GM20431 (cell line): ENCODE measurements at regions not wholly inside any gene's neighbourhood (a gene's known extent, or its start where the extent isn't known, plus 50 kb on each side); places are given as distances from the start of the nearest gene placed in this dataset.

Source experiments
- in situ Hi-C: fragments of 300-500 bp; cut with MseI, MboI; formaldehyde crosslinking; loops from one replicate; pipeline ENCODE4 v1.15.0; 2020; ENCODE audit warnings: low sequenced_read_pairs; ENCODE audit not compliant: unreplicated experiment

- in situ Hi-C loops, result no loop called here
Observed at GRCh38 chr5:68405784-68406743, 190.5 kb downstream of the PIK3R1 start.

DNA sequence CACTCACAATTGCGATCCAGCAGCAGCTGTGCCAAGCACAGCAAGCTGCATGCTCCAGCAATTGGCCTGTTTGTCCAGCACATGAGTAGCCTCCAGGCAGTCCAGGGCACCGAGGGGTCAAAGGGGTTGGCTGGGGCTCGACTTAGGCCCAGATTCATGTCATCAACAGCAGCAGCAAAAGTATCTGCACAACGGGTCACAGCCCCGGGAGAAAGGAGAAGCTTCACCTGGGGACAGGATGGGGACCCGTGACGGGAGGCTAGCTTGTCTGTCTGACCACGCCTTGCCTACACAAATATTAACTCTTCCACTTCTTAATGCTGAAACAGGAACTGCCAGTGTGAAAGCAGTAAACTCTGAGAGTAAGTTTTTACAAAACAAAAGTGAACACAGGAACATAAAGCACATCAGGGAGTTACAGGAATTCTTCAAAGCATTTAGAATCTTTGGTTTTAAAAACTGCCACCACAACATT lies 191.2 kb downstream of the PIK3R1 start:
- in situ Hi-C loops, result no loop called here

DNA sequence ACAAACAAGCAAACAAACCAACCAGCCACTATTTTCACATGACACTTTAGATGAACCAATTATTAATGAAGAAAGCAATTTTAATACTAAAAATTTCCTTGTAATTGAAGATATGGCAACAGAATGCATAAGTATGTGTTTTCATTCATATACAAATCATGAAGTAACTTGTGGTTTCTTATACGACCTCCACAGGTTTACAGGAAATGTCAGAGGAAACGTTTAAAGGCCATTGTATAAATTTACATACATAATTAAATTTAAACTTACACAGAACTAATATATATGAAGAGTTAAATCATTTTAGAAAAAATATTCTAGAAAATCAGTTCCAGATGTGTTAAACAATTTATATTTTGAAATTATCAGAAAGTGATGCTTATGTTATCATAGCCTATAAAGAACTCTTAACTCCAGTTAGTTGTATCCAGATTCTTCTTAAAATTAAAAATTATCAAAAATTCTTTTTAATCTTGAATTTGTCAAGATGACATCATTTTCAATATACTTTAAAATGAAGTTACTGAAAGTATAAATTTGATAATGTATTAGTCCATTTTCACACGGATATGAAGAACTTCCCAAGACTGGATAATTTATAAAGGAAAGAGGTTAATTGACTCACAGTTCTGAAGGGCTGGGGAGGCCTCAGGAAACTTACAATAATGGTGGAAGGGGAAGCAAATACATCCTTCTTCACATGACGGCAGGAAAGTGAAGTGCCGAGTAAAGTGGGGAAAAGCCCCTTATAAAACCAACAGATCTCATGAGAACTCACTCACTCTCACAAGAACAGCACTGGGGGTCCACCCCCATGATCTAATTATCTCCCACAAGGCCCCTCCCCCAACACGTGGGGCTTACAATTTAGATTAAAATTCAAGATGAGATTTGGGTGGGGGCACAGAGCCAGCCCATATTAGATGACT lies 192.0 kb downstream of the PIK3R1 start:
- in situ Hi-C loops, result no loop called here

DNA sequence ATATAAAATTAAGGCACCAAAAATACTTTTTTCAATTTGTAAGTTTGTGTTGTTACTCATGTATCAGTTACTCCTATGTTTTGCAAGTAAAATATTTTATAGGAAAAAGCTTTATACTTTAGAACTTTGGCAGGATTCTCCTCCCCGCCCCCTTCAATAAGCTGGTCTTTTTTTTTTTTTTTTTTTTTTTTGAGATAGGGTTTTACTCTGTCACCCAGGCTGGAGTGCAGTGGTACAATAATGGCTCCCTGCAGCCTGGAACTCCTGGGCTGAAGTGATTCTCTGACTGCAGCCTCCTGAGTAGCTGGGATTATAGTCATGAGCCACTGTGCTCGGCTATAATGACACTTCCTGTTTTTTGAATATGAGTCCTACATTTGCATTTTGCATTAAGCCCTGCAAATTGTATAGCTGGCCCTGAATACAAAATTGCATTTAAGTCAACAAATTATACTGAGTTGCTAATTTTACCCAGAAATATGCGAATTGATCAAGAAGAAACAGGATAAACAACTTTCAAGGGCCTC lies 192.9 kb downstream of the PIK3R1 start:
- in situ Hi-C loops, result no loop called here

DNA sequence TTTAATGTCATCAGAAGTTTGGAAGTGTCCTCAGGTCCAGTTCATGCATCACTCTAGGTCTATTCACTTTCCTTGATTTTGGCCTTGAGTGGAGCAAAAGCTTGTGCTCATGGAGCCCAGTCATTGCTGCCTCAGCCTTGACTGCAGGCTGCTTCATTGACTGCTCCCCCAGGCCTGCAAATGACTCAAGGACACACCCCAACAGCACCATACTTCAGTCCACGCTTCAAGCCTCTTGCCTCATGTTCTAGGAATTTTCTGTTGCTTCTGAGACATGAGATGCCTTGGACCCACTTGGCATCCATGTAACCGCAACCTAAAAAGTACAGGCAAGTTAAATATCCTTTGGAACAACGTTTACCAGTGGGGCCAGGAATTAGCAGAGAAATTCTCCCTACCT lies 193.7 kb downstream of the PIK3R1 start:
- in situ Hi-C loops, result no loop called here

DNA sequence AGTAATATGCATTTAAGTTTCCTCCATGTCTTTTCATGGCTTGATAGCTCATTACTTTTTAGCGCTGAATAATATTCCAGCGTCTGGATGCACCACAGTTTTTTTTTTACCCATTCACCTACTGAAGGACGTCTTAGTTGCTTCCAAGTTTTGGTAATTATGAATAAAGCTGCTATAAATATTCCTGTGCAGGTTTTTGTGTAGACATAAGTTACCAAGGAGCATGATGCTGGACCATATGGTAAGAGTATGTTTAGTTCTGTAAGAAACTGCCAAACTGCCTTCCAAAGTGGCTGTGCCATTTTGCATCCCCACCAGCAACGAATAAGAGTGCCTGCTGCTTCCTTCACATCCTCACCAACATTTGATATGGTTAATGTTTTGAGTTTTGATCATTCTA lies 195.6 kb downstream of the PIK3R1 start:
- in situ Hi-C loops, result no loop called here

DNA sequence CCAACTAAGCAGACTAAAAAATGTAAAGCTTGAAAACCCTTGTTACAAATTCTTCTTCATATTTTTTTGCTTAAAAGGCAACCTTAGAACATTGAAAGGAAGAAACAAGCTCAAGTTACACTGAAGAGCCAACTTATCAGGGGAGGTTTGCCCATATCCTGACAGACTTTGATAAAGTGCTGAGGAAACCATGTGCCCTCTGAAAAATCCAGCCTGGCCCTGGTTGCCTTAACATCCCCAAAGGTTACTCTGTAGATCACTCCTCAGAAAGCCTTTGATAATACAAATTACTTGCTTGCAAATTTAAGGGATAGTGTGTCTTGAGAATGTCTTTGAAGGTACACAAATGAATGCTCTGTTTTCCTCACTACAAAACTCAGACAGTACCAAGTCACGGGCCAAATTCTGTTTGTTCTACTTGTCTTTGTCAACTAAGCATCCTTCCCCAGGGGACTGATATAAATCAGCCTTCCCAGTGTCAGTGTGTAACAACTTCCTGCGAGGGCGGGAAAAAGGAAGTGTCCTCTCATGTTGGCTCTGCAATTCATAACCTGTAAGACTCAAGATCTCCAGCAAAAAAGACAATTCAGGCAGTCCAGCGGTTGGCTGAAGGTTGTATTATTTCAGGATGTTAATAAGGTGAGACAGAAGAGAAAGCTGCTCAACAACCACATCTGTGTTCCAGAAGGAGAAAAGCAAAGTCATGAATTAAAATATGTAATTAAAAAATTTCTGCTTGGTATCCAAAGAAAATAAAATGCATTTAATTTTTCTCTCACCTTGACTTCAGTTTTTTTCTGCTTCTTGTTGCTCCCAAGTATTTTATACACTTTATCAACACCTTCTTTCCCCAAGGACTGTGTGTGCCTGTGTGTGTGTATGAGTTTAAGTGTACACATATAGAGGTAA lies 199.9 kb downstream of the PIK3R1 start:
- in situ Hi-C loops, result no loop called here

DNA sequence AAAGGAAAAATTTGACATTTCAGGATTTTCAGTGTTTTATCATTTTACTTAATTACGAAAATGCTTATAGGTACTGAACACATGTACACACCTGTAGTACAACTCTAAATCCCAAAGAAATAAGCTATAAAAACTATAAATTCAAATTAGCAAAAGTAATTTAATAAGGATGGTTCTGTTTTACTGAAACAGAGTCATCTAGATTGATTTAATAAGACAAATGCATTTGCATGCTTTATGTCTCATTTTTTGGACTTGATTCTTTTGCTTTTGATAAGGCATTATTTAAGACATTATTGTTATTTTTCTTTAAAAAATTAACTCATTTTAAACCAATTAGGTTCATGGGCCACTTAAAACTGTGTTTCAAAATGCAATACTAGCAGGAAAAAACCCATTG lies 201.2 kb downstream of the PIK3R1 start:
- in situ Hi-C loops, result no loop called here

GRCh38 chr5:68418201-68418600 lies 202.6 kb downstream of the PIK3R1 start:
- in situ Hi-C loops, result no loop called here

DNA sequence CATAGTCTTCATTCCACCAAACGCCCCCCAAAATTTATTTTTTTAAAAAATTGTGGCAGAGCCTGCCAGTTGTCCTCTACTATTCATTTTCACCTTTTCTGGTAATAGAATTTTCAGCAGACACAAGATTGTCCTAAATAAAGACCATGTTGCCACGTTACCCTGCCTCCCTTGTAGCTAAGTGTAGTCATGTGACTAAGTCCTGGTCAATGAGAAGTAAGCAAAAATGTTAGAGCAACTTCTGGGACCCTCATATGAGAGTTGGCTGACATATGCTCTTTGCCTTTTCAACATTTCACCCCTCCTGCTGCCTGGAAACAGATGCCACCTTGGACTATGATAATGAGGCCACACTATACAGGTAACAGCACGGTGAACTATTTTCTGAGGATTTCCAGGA lies 203.1 kb downstream of the PIK3R1 start:
- in situ Hi-C loops, result no loop called here

- in situ Hi-C loops, result no loop called here
Observed at GRCh38 chr5:68419081-68419636, 203.6 kb downstream of the PIK3R1 start.

DNA sequence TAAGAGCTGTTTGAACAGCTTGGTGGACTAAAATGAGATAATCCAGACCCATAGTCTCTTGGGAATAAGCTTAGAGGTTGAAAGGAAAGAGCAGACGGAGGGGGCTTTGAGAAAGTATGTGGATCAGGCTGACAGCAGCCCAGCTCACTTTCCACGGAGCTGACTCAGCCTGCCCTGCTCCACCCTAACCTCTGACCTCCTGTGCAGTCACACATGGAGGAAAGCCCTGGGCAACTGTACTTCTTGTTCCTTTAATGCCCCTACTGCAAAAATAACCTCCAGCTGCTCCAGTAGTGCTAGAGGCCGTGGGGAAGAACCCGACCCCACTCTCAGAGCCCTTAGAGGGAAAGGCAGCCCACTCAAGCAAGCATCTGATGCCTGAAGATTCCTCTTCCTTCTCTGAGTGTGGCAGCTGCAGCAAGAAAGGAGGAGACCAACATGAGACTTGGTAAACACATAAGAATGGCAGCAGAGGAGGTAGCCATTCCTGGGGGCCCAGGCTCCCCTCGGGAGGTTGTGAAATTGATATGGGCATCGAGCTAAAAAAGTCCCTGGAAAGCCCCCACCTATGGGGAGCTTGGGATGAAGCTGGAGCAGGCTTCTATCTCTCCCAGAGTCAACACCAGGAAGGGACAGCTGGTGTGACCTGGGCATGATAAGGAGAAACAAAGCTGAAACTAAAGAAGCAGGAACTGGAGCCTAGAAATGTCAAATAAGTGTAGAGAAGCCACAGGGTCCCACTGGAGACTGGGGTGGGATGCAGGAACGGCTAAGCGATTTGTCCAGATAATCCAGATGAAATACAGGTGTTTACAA lies 204.3 kb downstream of the PIK3R1 start:
- in situ Hi-C loops, result no loop called here

DNA sequence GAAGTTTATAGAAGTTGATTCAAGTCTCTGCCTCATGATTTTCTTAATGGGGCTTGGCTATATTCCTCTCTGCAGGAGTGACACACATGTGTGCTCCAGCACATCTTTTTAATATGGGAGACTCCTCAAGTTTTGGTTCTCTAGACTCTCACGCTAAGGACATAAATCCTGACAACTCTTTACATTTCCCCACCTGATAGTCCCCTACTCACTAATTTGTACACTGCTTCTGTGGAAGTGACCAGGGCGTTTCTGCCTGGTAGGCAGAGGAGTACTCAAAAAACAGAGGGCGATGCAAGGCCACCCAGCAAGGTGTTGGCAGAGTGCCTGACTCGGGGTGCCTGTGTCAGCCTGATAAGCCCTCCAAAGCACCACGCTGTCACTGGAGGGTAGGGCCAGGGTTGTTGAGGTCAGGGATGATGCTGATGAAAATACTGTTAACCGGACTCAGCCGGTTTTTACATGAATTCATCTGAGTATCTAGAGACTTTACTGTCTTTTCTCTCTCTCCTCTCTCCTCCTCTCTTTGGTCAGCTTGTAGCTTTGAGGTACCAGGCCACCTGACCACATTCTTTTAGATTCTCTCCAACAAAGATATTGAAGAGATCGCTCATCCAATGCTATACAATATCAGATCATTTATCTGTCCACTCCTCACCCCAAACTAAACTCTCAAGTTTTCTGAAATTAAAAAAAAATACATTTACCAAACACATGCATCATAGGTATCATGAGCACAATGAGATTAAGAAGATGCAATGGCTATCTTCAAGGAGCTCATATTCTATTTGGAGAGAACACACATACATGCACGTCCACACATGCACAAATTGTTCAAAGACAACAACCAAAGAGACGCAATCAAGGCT lies 205.2 kb downstream of the PIK3R1 start:
- in situ Hi-C loops, result no loop called here

DNA sequence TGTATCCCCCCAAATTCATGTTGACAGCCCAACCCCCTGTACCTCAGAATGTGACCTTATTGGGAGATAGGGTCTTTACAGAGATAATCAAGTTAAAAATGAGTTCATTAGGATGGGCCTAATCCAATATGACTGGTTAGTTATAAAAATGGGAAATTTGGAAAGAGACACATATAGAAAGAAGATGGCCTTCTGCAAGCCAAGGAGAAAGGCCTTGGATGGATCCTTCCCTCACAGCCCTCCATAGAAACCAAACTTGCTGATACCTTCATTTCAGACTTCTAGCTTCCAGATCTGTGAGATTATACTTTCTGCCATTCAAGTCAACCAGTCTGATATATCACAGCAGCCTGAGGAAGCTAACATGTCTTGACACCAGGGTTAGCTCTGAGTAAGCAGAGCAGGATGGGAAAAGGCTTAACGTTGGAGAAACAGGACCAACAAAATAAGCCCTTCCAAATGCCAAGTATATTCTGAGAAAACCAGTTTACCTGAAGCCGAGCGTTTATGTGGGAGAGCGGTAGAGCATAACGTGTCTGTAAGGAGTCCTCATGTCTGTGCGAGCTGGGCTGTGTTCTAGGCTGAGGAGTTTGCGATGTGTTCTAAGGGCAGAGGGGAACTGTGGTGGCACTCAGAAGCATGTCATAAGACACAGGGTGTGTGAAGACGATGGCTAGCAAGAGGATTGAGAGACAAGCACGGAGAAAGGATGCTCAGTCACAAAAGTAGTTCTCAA lies 206.1 kb downstream of the PIK3R1 start:
- in situ Hi-C loops, result no loop called here

DNA sequence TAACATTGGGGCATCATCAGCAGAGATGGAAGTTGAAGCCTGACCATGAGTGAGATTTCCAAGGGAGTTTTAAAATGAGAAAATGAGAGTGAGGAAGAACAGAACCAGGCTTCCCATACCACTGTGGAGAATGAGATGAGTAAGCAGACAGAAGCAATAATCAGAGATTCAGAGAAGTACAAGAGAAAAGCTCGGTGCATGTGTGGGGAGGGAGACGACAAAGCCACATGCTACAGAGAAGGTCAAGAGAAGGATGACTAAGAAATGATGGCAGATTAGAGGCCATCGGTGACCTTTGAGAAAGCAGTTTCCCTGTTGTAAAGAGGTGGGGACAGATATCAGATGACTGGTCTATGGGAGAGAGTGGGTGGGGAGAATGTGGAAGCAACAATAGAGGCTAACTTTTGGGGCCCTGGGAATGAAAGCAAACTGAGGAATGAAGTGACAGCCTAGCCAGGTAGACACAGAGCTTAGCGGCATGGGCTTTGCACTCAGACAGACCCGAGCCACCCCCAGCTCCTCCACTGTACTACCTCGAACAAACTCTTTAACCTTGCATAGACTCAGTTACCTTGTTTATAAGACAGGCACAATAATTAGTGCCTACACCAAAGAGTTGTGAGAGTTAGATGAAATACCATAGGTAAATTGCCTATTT lies 207.7 kb downstream of the PIK3R1 start:
- in situ Hi-C loops, result no loop called here

DNA sequence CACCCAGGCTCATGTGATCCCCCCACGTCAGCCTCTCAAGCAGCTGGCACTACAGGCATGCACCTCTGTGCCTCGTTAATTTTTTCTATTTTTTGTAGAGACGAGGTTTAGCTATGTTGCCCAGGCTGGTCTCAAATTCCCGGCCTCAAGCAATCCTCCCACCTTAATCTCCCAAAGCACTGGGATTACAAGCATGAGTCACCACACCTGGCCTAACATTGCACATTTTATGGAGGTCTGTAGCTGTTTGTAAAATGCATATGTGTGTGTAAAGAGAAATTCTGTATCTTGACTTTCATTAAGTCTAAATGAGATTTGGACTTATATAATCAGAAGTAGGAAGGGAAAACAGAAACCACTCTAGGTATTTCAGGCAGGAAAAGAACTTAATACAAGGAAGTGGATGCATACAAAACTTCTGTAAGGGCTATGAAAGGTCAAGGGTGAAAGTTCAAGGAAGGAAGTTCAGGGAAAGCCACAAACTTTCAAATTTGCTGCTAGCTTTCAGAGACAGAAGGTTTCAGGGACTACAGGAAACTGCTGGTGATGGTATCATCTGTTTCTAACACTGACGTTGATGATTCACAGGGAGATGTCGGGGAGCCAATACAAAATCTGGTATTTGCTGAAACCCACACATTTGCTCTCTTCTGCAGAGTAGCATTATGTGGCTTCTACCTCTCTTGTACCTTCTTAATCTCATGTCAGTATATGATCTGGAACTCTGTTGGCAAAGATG lies 209.4 kb downstream of the PIK3R1 start:
- in situ Hi-C loops, result no loop called here
